GM18867 (cell line): ENCODE measurements at regions not wholly inside any gene's neighbourhood (a gene's known extent, or its start where the extent isn't known, plus 50 kb on each side); places are given as distances from the start of the nearest gene placed in this dataset.

Experiments used
- ATAC-seq: cut with Tn5 transposase; IDR thresholded peaks from one replicate; pipeline ENCODE4 v1.9.1; 2021; ENCODE audit warnings: mild to moderate bottlenecking, moderate library complexity; ENCODE audit not compliant: unreplicated experiment

DNA sequence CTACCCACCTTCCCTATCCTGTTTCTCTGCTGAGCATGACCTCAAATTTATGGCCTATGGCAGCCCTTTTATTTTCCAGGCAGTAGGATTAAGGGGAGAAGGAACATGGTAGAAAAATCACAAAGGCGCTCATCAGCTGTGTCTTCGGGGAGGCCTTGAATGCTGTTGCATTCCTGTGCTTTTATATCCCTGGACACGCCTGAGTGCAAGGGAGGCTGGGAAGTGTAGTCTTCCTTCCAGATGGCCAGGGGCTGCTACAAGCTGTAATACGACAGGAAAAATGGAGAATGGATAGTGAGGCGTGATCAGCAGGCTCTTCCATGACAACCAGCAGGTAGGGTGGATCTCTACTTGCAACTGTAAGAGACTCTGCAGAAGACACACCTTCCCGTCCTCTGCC lies 210.9 kb upstream of the GGTLC1 start:
- ATAC-seq = no peak

DNA sequence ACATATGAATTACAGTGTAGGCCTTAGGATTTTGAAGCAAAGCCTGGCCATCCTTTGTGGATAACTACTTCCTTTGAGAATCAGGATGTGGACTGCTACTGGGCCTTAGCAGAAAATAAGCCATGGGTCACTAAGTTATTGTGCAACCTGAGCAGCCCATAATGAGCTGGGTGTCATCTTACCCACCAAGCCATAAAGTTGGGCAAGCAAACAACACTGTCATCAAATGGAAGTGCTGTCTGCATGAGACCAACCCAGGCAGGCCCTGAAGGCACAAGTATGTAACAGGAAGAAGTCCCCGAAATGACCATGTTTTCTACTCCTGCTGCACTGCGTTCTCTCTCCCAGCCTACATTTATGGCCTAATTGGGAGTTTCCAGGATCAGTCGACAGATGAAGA lies 205.6 kb upstream of the GGTLC1 start:
- ATAC-seq = no peak

DNA sequence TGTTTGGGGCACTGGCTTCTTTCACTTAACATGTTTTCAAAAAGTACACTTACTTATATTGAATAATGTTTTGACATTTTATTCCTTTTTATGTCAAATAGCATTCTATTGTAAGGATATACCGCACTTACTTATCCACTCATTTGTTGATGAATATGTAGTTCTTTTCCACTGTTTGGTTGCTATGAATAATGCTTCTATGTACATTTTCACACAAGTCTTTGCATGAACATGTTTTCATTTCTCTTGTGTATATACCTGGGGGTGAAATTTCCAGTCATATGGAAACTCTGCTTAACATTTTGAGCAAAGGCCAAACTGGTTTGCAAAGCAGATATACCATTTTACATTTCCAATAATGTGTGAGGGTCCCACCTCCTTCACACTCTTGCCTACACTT lies 202.3 kb upstream of the GGTLC1 start:
- no peak for ATAC-seq

DNA sequence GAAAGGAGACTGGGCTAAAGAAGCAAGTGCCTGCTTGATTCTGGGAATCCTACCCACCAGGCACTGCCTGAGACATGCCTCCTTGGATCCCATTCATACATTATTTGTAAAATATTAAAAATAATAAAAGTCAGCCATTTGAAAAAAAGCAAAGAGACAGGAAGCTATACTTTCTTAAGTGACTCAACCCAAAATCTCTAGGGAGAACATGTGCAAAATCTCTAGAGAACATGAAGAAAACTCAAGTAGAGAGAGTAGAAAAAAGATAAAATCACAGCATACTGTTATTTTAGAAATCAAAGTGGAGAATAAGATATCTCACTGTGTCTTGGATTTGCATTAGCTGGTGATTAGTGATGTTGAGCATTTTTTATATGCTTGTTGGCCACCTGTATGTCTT lies 197.2 kb upstream of the GGTLC1 start:
- no peak for ATAC-seq

DNA sequence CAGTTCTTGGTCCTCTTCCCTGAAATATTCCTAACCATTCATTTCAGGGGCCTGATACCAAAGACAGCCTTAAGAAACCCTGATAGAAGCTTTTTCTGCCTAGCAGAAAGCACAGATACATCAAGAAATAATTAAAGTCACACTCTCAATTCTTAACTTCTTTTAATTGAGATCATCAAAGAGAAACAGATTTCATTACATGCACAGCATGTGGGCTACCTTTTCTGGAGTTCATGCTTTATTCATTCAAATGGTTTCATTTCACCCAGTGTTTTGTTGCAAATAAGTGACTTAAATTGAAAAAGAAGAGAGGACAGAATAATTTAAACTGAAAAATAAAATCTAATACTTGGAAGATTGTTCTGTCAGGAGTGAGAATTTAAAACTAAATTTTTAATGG lies 192.6 kb upstream of the GGTLC1 start:
- no peak for ATAC-seq

DNA sequence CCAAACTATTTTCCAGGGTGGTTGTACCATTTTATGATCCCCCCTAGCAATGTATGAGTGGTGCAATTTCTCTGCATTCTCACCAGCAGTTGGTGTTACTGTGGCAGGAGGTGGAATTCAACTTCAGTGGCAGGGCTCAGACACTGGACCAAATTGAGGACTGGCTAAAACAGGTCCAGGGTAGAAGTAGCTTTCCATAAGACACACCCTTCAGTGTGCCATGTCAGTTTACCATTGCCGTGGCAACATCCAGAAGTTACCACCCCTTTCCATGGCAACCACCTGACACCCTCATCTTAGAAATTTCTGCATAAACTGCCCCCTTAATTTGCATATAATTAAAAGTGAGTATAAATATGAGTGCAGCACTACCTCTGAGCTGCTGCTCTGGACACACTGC lies 180.7 kb upstream of the GGTLC1 start:
- ATAC-seq = no peak

DNA sequence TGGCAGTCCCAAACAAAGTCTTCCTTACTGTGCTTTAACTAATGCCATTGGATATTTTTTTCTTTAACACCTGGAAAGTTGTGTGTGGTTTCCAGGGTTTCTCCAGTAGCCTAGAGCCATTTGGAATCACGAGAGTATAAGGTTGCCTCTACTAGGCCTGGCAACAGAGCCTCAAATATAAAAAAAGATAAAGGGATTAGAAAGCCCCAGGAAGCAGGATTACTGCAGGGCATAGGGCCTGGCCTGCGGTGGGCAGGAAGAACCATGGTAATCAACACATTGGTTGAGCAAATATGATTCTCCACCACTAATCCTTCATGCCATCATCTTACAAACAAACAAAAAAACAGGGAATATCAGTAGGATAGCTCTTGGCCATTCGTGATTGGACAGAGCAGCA lies 177.8 kb upstream of the GGTLC1 start:
- ATAC-seq = no peak

DNA sequence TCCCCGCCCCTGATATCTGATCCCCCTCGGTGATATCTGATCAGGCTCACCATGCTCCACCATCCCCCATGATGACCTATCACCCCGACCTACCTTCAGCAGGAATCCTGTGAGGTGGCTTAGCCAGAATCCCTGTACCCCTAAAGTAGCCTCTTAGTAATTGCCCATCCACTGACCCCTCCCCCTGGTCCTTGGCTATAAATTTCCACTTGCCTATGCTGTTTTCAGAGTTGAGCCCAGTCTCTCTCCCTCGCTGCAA lies 177.5 kb upstream of the GGTLC1 start:
- no peak for ATAC-seq

DNA sequence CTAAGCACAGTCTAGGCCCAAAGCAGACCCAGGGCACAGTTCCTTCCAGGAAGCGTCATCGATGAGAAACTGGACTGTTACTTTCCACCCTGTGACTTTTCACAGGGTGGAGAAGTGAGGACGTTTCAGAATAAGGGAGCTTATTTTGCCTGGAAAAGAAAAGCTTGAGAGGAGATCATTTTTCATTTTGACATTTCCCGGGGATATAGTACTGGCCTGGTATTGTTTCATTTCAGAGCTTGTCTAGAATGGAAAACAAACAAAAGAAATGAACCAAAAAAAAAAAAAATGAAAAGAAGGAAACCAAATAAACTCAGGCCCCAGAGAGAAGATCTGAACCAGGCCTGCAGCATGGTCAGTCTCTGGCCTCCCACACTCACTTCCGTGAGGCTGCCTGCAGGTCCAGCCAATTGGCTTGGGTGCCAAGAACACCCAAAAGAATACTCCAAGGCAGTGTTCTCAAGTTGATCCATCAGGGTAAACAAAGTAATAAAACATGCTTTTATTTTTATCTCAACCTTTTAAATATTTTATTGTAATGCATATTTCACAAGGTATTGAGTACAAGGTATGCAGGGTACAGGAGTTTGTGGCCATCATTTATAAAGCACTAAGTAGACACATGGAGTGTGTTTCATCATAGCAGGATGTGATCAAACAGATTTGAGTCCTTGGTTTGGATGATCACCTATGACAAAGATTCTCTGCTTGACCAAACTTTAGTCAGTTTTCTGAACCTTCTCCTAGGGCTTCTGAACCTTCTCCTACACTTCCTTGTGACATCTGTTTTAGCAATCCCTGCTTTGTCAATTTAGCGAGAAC lies 176.9 kb upstream of the GGTLC1 start:
- ATAC-seq = no peak

DNA sequence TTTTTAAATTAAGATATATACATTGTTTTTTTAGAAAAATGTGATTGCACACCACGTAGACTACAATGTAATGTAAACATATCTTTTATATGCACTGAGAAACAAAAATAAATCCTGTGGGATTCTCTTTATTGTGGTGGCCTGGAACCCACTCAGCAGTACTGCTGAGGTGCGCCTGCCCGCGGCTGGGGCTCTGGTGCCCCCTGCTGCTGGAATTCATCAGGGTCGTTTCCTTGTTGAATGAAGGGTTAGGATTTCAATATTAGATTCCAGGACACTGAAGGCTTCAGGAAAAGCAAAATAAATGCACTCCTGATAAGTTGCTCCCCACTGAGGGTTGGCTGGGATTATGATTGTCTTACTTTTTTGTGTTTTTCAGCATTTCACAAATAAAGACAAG lies 175.8 kb upstream of the GGTLC1 start:
- no peak for ATAC-seq

DNA sequence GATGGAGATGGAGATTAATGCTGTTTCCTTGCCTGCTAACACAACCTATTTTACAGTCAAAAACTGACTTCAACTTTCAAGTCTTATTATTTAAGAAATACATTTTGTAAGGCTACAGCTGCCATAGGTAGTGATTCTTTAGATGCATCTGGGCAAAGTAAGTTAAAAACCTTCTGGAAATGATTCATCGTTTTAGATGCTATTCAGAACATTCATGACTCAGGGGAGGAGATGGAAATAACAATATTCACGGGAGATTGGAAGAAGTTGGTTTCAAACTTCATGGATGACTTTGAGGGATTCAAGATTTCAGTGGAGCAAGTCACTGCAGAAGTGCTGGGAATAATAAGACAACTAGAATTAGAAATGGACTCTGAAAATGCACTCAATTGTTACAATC lies 174.9 kb upstream of the GGTLC1 start:
- ATAC-seq = no peak

DNA sequence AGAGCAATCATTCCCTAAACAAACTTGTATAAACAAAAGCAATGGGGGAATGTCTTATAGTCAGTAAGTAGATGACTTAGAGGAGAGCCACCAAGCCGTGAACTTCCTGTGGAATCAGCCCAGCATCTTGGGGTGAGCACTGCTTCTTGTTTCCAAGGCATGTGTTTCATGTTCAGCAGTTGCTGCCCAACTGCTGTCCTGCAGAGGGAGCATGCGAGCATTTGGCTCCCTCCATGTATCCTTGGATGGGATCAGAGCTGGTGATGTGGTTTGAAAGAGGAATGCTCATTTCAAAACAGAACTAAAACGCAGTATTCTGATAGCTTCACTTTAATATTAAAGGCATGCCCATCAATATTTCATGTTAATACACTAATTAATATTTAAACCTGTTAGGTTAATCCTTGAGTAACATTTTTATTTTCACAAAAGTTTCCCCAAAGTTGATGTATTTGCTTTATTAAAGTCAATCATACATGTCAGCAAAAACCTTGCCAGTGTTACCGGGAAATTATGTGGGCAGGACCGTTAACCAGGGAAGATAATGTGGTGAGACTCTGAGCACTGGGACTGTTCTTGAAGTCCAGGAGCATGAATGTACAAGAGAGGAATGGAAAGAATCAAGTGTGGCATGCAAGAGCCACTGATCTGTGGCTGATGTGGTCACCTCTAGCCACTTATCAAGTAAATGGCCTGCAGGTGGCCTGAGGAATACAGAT lies 172.1 kb upstream of the GGTLC1 start:
- no peak for ATAC-seq

DNA sequence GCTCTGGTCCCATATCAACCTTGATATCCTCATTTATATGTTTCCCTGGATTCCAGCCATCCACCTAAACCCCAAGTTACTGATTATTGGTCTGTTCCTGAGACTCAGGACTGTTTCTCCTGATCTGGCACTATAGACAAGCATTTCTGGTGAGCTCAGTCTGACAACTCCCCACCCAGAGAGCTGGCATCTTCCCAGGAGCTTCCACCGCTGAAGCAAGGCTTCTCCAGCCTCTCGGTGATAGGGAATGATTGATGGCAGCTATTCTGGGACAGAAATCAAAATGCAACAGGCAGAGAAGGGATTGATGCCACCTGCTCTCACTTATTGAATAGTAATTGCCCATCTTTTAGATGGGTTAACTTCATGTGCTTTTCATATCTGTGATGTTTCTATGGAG lies 169.7 kb upstream of the GGTLC1 start:
- no peak for ATAC-seq

DNA sequence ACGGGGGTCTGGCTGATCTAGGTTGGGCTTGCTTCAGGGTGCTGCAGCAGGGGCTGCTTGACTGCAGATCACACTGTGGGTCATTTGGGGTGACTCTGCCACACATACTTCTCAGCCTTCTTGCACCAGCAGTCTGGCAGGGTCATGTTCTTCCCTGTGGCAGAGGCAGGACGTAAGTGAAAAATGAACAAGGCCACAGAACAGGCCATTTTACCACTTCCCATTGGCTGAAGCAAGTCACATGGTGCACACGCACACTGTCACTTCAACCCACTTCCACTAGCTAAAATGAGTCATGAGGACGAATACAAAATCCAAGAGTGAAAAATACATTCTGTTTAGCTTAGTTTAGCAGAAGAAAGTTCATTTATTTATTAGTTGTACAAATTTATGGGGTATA lies 168.6 kb upstream of the GGTLC1 start:
- no peak for ATAC-seq

DNA sequence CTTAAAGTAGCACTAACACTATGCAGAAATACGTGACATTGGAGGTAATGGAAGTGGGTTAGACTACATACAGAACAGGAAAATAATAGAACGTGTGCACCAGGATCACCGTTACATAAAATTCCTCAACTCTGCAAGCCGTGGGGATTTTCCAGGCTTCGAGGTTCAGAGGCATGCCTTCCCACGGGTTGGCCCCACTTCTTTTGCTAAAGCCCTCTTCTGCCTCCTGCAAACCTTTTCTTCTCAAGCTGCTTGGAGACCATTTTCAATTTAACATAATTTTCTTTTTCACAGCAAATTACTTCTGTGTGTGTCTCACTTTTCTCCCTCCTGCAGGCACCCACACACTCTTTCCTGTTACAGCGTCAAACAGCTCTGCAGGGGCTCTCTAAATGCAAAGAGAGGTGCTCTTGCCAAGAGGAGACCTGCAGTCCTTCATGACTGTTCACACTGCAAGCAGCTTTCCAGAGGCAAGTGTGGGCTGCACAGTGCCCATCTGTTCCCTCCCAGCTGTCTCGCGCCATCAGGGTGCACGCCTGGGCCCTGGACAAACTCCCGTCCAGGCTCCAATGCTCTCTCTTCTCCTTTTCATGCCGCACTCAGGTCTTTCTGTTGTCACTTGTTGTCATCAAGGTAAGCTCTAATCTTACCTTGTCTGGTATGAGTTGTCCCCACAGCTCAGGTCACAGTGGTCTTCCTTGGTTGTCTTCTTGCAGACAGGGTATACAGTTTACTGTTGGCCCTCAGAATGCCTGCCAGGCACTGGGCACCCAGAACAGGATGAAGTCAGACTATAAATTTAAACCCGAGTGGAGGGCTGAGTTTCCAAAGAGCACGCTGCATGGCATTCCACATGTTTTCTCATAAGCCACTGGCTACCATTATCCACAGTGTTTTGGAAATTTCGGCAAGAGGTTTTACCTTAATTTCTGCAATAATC lies 164.8 kb upstream of the GGTLC1 start:
- no peak for ATAC-seq

DNA sequence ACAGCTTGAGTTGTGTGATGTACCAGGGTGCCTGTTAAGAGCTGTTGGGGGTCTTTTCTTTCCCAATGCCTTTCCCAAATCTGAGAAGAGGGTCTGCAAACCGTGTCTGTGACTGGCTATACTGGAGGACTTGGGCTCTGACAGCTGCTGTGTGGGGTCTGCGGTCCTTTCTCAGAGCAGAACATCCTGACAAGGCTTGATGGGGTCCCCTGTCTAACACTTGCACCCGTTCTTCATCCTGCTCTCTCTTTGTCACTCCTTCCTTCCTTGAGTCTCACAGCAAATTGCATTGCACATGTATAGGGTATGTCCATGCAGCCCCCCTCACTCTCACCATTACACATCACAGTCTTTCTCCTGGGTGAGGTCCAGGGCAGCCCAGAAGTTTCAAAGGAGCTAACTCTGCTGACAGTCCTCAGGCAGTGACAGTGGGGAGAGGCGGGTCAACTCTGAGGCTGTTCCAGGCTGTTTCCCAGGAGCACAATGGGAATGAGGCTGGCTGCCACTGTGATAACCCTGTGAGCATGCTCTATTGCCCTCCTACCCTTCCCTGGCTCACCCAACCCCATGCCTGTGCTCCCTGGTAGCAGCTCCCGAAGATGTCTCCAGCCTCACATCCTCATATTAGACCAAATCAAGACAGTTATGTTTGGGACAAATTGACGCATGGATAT lies 163.2 kb upstream of the GGTLC1 start:
- no peak for ATAC-seq

DNA sequence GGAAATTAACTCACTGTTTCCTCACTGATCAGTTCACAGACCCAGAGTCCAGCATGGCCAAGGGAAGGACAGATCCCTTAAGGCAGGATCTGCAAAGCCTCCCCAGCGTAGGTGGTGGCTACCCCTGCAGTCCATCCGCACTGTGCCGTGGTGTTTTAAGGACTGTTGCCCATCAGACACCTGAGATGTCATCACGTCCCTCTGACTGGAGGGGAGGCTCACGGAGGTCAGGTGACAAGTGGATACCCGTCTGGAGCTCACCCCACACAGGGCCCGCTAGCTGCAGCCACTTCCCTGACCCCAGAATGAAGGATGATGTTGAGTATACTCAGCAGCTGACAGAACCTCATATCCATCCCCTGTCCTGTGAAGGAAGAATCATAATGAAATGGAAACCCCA lies 161.8 kb upstream of the GGTLC1 start:
- ATAC-seq = no peak

DNA sequence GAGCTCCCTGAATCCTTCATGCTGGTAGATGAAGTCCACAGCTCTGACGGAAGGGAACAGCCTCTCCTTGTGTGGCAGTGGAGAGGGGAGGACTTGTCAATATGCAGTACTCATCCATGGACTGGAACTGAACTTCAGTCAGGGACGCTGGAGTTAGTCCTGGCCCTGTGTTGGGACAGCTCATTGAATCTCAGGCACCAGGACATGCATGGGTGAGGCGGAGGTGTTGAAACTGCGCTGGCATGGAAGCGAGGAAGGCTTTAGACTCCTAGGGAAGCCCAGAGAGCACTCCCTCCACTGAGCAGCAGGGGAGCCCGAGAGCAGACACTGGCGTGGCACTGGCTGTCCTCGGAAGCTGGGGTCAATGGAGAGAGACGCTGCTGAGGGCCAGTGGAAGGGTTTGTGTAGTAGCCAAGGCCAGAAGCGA lies 161.3 kb upstream of the GGTLC1 start:
- ATAC-seq = peak; percentile 66

DNA sequence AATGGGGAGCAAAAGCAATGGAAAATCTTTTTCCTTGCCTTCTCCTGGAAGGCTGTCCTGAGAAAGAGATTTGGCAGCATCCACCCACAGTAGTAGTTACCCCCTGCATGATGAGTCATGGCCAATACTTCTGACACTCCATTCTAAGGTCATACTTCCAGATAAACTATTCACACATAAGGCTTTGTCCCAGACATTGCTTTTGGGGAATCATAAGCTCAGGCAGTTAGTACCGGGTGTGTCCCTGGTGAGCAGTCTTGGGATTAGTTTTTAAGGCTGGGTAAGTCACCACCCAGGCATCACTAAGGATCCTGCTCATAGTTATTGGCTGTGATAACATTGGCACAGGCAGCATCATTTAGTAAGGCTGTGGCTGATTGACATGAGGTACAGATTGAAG lies 160.6 kb upstream of the GGTLC1 start:
- no peak for ATAC-seq

DNA sequence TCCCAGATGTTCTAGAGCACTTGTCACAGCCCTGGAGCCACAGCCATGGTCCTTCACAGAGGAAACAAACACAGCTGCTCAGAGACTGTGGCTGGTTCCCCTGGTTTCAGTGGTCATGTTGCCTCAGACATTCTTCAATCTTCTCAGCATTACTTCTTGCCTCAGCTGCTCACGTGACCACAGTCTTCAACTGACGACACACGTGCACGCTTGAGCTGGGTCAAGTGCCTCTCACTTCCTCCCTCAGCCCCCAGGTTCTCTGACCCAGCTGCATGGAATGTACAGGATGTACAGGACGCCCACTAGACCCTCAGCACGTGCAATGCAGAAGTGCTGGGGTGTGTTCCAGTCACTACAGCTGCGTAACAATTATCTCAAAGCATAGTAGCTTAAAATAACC lies 159.8 kb upstream of the GGTLC1 start:
- ATAC-seq = peak; percentile 72

DNA sequence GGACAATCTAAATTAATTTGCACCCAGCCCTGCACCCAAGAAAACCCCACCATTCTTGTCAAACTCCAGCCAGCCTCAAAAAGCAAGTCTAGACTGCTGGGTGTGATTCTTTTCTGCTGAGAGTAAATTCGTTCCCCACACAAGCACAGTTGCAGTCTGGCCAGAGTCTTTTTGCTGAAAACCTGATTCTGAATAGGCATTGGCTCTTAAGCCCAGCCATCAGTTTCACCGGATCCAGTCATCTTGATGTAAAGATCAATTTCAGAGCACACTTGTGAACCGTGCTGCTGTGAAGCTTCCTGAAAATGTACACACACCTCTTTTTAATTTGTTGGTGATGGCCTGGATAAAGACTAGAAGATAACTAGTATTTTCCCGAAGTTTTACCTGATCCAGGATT lies 159.4 kb upstream of the GGTLC1 start:
- ATAC-seq = no peak
